SK-N-MC (cell line): ENCODE measurements at regions not wholly inside any gene's neighbourhood (a gene's known extent, or its start where the extent isn't known, plus 50 kb on each side); places are given as distances from the start of the nearest gene placed in this dataset.

ENCODE experiments used
- DNase-seq: peaks from one replicate; pipeline ENCODE4 v3.0.0-alpha.2; 2011; ENCODE audit warnings: low read depth, low spot score
- H3K27ac ChIP-seq: fragments of 200-600 bp; sonication (generic); 2 replicates; pipeline ENCODE4 v1.5.1; 2016; ENCODE audit warnings: mixed run types
- H3K36me3 ChIP-seq: fragments of 200-600 bp; sonication (generic); 2 replicates; pipeline ENCODE4 v1.6.1; 2017; ENCODE audit warnings: antibody characterized with exemption, low read length, mixed read lengths; ENCODE audit not compliant: insufficient read depth
- H3K4me3 ChIP-seq: fragments of 200-600 bp; sonication (generic); 2 replicates; pipeline ENCODE4 v1.5.1; 2016
- H3K9ac ChIP-seq: fragments of 200-600 bp; sonication (generic); 2 replicates; pipeline ENCODE4 v1.8.0; 2017; ENCODE audit warnings: mixed run types, mixed read lengths; ENCODE audit not compliant: insufficient read length
- H3K9me3 ChIP-seq: fragments of 200-600 bp; sonication (generic); 2 replicates; pipeline ENCODE4 v1.6.1; 2017; ENCODE audit warnings: low read depth, mild to moderate bottlenecking, antibody characterized with exemption, low read length, moderate library complexity, mixed read lengths
- EZH2 ChIP-seq: fragments of 200-600 bp; sonication (generic); IDR thresholded peaks from one replicate; pipeline ENCODE4 v1.6.1; 2017; ENCODE audit warnings: antibody characterized with exemption
- FOXP2 ChIP-seq: optimal IDR thresholded peaks from 2 replicates; pipeline ENCODE3; 2011; ENCODE audit warnings: mild to moderate bottlenecking, moderate library complexity; ENCODE audit not compliant: insufficient read depth; ENCODE audit errors: extremely low read length, control extremely low read depth
- POLR2AphosphoS5 ChIP-seq: IDR thresholded peaks from 2 replicates; pipeline ENCODE4 v1.6.1; 2012; ENCODE audit warnings: mild to moderate bottlenecking, low read depth, low read length, borderline replicate concordance

DNA sequence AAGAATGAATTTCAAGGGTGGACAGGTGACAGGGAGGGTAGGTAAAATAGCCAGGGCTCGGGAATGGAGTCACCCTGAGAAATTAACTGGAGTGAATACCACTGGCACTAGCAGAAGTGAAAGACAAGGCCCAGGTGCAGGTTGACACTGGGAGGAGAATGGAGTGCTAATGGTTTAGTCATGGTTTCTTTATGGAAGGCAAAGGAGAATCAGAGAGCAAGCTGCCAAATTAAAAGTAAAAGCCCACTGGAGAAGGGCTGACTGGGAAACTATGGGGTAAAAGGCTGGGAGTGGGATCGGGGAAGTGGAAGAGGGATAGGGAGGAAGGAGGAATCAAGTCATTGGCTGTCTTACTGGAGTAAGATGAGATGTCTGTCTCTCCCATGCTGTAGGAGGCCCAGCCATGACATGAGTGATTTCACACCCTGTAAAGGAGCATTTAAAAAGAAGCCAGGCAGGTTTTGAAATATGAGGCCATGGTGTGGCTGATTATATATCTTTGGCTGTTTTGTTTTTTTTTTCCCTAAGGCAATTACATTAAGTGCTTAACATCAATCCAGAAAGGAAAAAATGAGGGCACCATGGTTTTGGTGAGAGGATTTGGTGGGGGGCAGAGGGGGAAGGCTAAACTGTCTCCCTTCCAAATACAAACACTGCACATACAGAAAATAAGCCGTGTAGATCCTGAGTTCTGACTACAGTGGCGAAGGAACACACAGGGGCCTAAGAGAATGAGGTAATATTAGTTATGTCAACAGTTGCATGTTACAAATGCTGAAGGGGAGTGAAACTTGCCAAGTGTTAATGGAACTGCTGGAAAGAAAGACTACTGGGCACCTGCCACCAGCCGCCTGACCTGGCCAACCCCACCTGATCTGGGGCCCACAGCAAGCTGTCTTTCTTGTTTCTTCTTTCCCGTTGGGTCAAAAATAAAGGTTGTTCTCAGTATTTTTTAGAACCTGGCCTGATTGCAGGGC, 183.5 kb upstream of the TSC22D1 start:
- H3K9ac ChIP-seq: no peak overlapping the region
- H3K27ac ChIP-seq: no peak overlapping the region
- H3K4me3 ChIP-seq: no peak overlapping the region
- H3K36me3 ChIP-seq: no peaks in the 10 kb centered on the region
- no peak for TF ChIP-seq EZH2
- TF ChIP-seq POLR2AphosphoS5: no peak
- TF ChIP-seq FOXP2: no peak
- H3K9me3 ChIP-seq: no peaks in the 10 kb centered on the region
- no peak for DNase-seq

DNA sequence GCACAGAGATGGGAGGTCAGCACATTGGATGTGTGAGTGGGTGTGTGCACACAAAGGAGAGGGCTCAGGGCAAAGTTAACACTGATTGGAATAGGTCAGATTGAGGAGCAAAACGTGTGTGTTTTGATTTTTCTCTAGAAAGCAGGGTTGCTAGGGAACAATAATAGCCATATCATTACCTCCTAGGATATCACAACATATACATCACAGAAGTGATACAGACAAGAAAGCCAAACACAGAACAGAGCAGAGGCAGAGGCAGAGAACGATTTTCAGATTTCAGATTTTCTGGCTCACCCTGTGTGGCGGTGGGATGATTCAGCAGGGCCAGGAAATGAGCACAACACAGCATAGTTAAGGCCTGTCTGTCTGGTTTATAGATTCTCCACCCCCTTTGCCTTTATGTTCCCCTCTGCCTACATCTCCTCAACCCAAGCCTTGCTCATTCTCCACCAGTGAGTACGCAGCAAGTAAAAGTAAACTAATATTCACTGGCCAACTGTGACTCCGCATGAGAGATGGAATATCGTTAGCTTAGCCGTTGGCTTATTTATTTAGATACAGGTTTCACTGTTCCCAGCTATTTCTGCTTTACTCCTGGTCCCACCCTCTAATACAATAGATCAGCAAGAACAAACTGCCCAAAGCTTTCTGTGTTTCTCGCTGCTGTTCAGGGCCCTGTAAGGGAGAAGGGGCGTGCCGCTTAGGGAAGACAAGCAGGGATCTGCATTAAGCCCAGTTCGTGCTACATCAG, 182.7 kb upstream of the TSC22D1 start:
- TF ChIP-seq POLR2AphosphoS5: no peak
- no peak for TF ChIP-seq EZH2
- TF ChIP-seq FOXP2: no peak
- H3K9me3 ChIP-seq: no peaks in the 10 kb centered on the region
- H3K4me3 ChIP-seq: no peak overlapping the region
- H3K27ac ChIP-seq: no peak overlapping the region
- no peaks in the 10 kb centered on the region for H3K36me3 ChIP-seq
- H3K9ac ChIP-seq: no peak overlapping the region
- no peak for DNase-seq

DNA sequence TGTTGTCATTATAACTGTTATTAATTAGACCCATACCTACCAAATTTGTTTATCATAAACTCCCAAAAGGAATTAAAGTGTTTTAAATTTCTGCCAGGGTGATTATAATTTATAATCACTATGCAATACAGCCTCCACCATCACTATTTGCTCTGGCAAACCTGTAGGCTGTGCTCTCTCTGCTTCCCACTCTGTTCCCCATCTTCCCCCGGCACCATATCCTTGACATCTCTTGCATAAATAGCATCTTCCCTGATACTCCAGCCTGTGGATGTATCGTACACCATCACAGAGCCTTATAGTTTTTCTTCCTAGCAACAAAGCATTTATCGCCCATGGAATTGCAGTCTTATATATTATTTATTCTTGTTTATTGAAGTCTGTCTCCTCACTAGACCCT, 181.5 kb upstream of the TSC22D1 start:
- Histone ChIP-seq H3K9ac (no peak overlapping the region), H3K27ac (no peak overlapping the region), H3K36me3 (no peaks in the 10 kb centered on the region), H3K9me3 (no peaks in the 10 kb centered on the region), H3K4me3 (no peak overlapping the region)
- DNase-seq: no peak
- TF ChIP-seq EZH2: no peak
- TF ChIP-seq POLR2AphosphoS5: no peak
- no peak for TF ChIP-seq FOXP2

DNA sequence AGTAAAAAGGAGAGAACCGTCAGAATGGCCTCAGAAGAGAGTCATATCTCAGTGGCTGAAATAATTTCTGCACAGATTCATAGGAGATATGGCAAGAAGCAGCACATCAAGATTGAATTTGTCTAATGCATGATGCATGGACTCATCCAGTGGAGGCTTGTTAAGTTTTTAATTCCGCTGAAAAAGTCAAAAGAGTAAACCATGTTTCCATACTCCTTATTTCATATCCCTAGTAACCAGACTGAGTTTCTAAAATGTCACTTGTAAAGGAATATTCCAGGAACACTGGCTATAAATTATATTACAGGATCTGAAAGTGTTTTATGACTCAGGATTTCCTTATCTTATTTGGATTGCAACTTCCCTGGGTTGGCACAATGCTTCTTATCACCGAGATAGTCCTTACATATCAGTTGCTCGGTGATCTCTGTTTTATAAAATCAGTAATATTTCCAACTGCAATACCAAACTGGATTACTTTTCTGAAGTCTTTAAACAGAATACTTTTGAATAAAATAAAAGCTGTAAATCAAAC, 180.2 kb upstream of the TSC22D1 start:
- Histone ChIP-seq H3K4me3 (no peak overlapping the region), H3K36me3 (no peaks in the 10 kb centered on the region), H3K27ac (no peak overlapping the region), H3K9ac (no peak overlapping the region), H3K9me3 (no peaks in the 10 kb centered on the region)
- no peak for DNase-seq
- TF ChIP-seq EZH2 (no peak), FOXP2 (no peak), POLR2AphosphoS5 (no peak)

DNA sequence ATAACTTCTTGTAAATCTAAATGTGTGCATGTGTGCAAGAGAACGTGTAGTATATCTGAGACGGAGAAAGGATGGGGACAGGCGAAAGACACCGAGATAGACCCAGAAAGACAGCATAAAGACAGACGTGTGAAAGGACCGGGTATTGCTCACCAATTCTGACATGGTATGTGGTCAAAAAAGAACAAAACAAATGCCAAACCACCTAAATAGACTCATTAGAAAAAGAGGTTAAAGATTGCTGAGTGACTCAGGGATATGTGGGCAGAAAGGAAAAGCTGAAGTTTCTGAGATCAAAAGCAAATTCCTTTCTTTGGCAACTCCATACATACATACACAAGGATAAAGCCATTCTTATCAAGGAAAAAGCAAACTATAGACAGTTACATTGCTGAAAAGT, 179.7 kb upstream of the TSC22D1 start:
- H3K9ac ChIP-seq: no peak overlapping the region

DNA sequence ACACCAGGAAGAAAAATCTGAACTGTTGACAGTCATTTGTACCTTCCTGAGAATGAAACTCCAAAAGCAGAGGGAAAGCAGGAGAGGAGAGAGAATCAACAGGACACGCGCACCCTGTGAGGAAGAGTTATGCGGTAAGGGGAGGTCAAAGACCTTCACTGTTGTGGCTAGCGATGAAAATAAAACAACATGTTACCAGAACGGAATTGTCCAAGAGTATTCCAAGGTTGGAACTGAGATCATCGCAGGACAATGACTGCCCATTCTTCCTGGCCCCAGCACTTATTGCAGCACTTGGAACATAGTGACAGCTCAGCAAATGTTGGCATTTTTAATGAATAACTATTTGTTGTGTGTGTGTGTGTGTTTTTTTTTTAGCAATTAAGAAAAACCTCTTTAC, 176.0 kb upstream of the TSC22D1 start:
- H3K4me3 ChIP-seq: no peak overlapping the region
- TF ChIP-seq POLR2AphosphoS5: no peak
- TF ChIP-seq FOXP2: no peak
- TF ChIP-seq EZH2: no peak
- DNase-seq: no peak
- H3K27ac ChIP-seq: no peak overlapping the region
- H3K9ac ChIP-seq: no peak overlapping the region
- no peaks in the 10 kb centered on the region for H3K9me3 ChIP-seq
- no peaks in the 10 kb centered on the region for H3K36me3 ChIP-seq

More for the DNA sequence above, 179.7 kb upstream of the TSC22D1 start:
- TF ChIP-seq POLR2AphosphoS5 (no peak), EZH2 (no peak), FOXP2 (no peak)
- Histone ChIP-seq H3K4me3 (no peak overlapping the region), H3K36me3 (no peaks in the 10 kb centered on the region), H3K9me3 (no peaks in the 10 kb centered on the region), H3K27ac (no peak overlapping the region)
- DNase-seq: no peak

DNA sequence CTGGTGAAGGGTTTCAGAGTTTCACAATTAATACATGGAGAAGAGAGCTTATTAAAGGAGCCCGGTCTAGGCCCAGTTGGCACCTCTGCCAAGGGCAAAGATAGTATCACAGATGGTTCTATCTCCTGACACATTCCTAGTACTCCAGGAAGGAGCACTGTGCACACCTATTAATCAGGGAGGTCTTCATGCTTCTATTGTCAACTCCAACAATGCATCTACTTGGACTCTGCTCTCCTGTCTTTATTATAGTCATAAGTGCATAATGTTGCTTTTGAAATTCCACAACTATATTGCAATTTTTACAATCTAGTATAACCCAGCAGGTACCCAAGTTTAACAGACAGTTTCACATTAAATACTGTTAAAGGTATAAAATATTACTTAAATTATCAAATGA, 174.5 kb upstream of the TSC22D1 start:
- no peak for DNase-seq

DNA sequence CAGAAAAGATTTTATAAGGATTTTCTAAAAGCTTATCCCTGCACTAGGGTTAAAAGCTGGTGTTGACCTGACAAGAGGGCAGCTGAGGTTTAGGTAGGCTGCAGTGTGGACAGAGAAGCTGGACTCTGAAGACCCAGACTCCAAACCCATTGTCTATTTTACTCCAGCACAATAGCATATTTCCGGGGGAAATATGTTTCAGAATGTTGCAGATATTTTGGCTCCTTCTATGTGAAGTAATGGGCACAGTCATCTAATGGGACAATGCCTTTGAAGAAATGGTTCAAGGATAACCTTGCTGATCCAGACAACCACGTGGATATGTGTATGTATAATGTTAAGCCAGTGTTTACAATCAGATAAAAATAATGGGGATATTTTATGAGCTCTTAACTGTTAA, 173.8 kb upstream of the TSC22D1 start:
- no peak overlapping the region for H3K27ac ChIP-seq
- no peaks in the 10 kb centered on the region for H3K36me3 ChIP-seq
- DNase-seq: no peak
- TF ChIP-seq EZH2 (no peak), POLR2AphosphoS5 (no peak), FOXP2 (no peak)
- no peaks in the 10 kb centered on the region for H3K9me3 ChIP-seq
- H3K9ac ChIP-seq: no peak overlapping the region
- H3K4me3 ChIP-seq: no peak overlapping the region

More for the DNA sequence above, 174.5 kb upstream of the TSC22D1 start:
- H3K9me3 ChIP-seq: no peaks in the 10 kb centered on the region
- no peak overlapping the region for H3K9ac ChIP-seq
- H3K36me3 ChIP-seq: no peaks in the 10 kb centered on the region
- no peak overlapping the region for H3K4me3 ChIP-seq
- TF ChIP-seq FOXP2 (no peak), EZH2 (no peak), POLR2AphosphoS5 (no peak)
- H3K27ac ChIP-seq: no peak overlapping the region
